Upper lobe of right lung (tissue), 1 donor: ENCODE measurements at regions not wholly inside any gene's neighbourhood (a gene's known extent, or its start where the extent isn't known, plus 50 kb on each side); places are given as distances from the start of the nearest gene placed in this dataset.

ENCODE experiments used
- ATAC-seq: fragments of 200-7000 bp; cut with Tn5 transposase; one replicate; pipeline ENCODE4 v1.9.1; 2020; ENCODE audit warnings: mild to moderate bottlenecking, moderate library complexity
- DNase-seq: peaks from one replicate; pipeline ENCODE4 v3.0.0-alpha.2; 2020
- H3K27ac ChIP-seq: fragments of 200-600 bp; one replicate; pipeline ENCODE4 v1.8.0; 2022
- H3K27me3 ChIP-seq: fragments of 200-600 bp; one replicate; pipeline ENCODE4 v1.8.0; 2022; ENCODE audit warnings: mild to moderate bottlenecking
- H3K36me3 ChIP-seq: fragments of 200-600 bp; one replicate; pipeline ENCODE4 v1.8.0; 2022
- H3K4me1 ChIP-seq: fragments of 200-600 bp; one replicate; pipeline ENCODE4 v1.8.0; 2022
- H3K4me3 ChIP-seq: fragments of 200-600 bp; one replicate; pipeline ENCODE4 v1.8.0; 2022; ENCODE audit warnings: mild to moderate bottlenecking
- H3K9me3 ChIP-seq: fragments of 200-600 bp; one replicate; pipeline ENCODE4 v1.8.0; 2022
- CTCF ChIP-seq: fragments of 200-600 bp; IDR thresholded peaks from one replicate; pipeline ENCODE4 v1.8.0; 2022; ENCODE audit warnings: antibody characterized with exemption
- intact Hi-C: fragments of 100-400 bp; cut with DNase I; formaldehyde crosslinking; loops from one replicate; pipeline ENCODE4 v1.11.0; 2022
- donor health status: DM: no; HTN: yes; CAD: no; lungs with severe emphysema.

- intact Hi-C loops, result no loop called here
- Histone ChIP-seq H3K4me3 (no peak overlapping the region), H3K27ac (no peak overlapping the region), H3K4me1 (no peaks in the 10 kb centered on the region), H3K27me3 (no peaks in the 10 kb centered on the region), H3K36me3 (no peaks in the 10 kb centered on the region), H3K9me3 (no peaks in the 10 kb centered on the region)
- no peak for TF ChIP-seq CTCF
- ATAC-seq (no peak), DNase-seq (no peak)
These were observed 508.9 kb downstream of the CDH26 start for GRCh38 chr20:60467078-60467477.

GRCh38 chr20:60467771-60468170, 509.5 kb downstream of the CDH26 start:
- H3K36me3 ChIP-seq, result no peaks in the 10 kb centered on the region
- H3K27me3 ChIP-seq, result no peaks in the 10 kb centered on the region
- TF ChIP-seq CTCF, result no peak
- no peak for ATAC-seq
- no peak overlapping the region for H3K27ac ChIP-seq
- H3K4me3 ChIP-seq, result no peak overlapping the region
- no peaks in the 10 kb centered on the region for H3K4me1 ChIP-seq
- H3K9me3 ChIP-seq, result no peaks in the 10 kb centered on the region
- intact Hi-C loops, result no loop called here
- no peak for DNase-seq

DNA sequence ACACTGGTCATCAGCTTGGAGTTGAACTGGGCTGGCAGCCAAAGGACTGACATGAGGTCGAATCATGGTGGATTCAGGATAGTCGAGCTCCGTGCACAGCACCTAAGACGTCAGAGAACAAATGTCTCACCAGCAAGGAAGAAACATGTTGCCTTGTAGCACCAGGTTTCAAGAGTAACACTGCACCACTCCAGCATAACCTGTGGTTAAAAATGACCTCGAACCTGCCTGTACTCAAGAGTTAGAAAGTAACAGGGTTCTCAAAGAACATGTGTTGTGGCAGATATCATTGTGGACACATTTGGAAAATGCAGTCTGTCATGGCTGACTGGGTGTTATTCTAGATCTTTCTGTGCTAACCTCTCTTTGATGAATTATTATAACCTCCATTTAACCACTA, 511.6 kb downstream of the CDH26 start:
- Histone ChIP-seq H3K9me3 (no peaks in the 10 kb centered on the region), H3K27ac (no peak overlapping the region), H3K27me3 (no peaks in the 10 kb centered on the region), H3K4me3 (no peak overlapping the region), H3K4me1 (no peaks in the 10 kb centered on the region), H3K36me3 (no peaks in the 10 kb centered on the region)
- TF ChIP-seq CTCF, result no peak
- ATAC-seq (no peak), DNase-seq (no peak)
- intact Hi-C loops, result no loop called here

GRCh38 chr20:60470366-60470765, 512.1 kb downstream of the CDH26 start:
- no peaks in the 10 kb centered on the region for H3K4me1 ChIP-seq
- ATAC-seq (no peak), DNase-seq (no peak)
- H3K4me3 ChIP-seq, result no peak overlapping the region
- H3K27me3 ChIP-seq, result no peaks in the 10 kb centered on the region
- H3K36me3 ChIP-seq, result no peaks in the 10 kb centered on the region
- intact Hi-C loops, result no loop called here
- no peak for TF ChIP-seq CTCF
- no peaks in the 10 kb centered on the region for H3K9me3 ChIP-seq
- no peak overlapping the region for H3K27ac ChIP-seq

DNA sequence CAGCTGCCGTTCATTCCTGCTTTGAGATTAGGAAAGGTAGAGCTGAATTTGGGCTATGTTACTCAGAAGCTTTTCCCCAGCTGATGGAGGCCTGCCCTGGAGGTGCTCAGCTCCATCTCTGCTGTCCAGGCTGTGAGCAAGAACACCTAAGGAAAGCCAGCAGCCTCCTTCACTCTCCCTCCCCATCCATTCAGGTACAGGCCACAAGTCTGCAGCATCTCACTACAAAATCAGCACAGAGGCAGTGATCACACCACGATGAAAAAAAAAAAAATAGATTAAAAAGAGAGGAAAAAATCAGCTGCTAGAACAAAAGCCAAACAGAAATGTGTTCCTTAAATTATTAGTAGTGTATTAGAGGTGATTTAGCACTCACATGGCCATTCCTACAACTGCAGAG, 515.0 kb downstream of the CDH26 start:
- H3K4me1 ChIP-seq, result no peaks in the 10 kb centered on the region
- intact Hi-C loops, result no loop called here
- ATAC-seq, result no peak
- no peaks in the 10 kb centered on the region for H3K36me3 ChIP-seq
- H3K27ac ChIP-seq, result no peak overlapping the region
- H3K9me3 ChIP-seq, result no peaks in the 10 kb centered on the region
- no peak for TF ChIP-seq CTCF
- H3K4me3 ChIP-seq, result no peak overlapping the region
- DNase-seq, result no peak
- H3K27me3 ChIP-seq, result no peaks in the 10 kb centered on the region

DNA sequence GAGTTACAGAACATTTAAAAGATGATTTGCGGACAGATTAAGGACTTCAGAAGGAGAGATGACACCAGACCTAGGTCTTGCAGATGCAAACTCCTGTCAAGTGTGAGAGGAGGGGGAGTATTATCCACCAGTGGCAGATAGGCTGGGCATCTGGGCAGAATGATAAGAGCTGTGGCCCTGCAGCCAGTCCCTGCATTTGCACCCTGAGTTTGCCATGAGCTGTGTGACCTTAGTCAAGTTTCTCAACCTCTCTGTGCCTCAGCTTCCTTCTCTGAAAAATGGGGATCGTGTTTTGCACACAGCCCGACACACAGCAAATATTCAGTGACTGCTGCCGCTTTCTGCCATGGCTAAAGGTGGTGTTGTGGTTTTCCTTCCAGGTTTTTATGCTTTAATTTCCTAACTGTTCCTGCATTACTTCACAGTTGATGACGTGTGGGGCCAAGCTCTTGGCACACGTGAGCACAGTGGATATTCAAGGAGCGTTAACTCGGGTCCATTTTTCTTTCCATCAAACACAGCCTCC, 516.2 kb downstream of the CDH26 start:
- H3K9me3 ChIP-seq, result no peaks in the 10 kb centered on the region
- no peaks in the 10 kb centered on the region for H3K4me1 ChIP-seq
- DNase-seq (no peak), ATAC-seq (no peak)
- intact Hi-C loops, result no loop called here
- no peak overlapping the region for H3K4me3 ChIP-seq
- no peaks in the 10 kb centered on the region for H3K36me3 ChIP-seq
- TF ChIP-seq CTCF, result no peak
- H3K27me3 ChIP-seq, result no peaks in the 10 kb centered on the region
- H3K27ac ChIP-seq, result no peak overlapping the region
